GM18867 (cell line): ENCODE measurements at regions not wholly inside any gene's neighbourhood (a gene's known extent, or its start where the extent isn't known, plus 50 kb on each side); places are given as distances from the start of the nearest gene placed in this dataset.
"Not testable (repeated sequence)": the region's sequence is repeated elsewhere in the genome, so short reads cannot be mapped to it uniquely, and the experiment has no call there.

Source experiments
- ATAC-seq: cut with Tn5 transposase; IDR thresholded peaks from one replicate; pipeline ENCODE4 v1.9.1; 2021; ENCODE audit warnings: mild to moderate bottlenecking, moderate library complexity; ENCODE audit not compliant: unreplicated experiment

DNA sequence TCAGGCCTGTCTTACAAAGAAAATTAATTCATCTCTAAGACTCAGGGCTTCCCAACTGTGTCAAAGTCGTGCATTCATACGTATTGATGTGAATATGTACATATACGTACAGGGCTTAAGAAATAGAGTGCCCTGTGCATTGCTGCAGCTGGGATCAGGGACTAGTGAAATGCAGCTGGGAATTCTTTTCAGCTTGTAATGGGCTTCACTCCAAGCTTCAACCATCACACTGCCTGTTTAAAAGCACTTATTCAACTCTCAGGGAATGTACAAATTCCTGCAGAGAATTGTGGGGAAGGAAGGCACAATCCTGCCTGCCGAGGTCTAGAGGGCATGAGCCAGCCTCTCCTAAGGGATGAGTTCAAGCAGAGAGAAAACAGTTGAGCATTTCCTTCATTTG, 59.6 kb upstream of the MAN2A1 start:
- ATAC-seq: no peak

DNA sequence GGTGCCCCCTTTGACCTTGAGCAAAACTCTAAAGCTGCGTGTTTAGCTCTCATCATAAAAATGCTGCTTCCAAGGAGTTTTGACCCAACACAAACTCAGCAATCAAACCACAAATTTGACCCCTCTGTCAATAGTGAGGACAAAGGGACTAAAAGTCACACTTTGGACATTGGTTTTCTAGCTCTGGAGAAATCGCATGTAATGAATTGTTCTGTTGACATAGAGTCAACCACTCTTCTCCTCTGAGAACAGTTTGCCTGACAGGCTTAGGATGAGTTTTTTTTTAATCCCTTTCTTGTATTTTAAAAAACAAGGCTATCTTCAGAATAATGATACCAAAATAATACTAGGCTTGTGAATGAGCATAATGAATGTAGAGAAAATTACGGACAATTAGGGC, 61.1 kb upstream of the MAN2A1 start:
- no peak for ATAC-seq

DNA sequence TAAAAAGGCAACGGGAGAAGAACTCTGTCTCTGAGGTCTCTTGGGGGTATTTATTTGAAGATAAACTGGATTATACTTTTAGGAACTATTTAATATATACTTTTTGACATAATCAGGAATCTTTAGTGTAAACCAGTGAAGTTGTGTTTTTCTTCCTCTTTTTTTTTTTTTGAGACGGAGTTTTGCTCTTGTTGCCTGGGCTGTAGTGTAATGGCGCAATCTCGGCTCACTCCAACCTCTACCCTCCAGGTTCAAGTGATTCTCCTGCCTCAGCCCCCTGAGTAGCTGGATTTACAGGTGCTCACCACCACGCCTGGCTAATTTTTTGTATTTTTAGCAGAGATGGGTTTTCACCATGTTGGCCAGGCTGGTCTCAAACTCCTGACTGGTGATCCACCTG, 68.5 kb upstream of the MAN2A1 start:
- not testable (repeated sequence) for ATAC-seq

DNA sequence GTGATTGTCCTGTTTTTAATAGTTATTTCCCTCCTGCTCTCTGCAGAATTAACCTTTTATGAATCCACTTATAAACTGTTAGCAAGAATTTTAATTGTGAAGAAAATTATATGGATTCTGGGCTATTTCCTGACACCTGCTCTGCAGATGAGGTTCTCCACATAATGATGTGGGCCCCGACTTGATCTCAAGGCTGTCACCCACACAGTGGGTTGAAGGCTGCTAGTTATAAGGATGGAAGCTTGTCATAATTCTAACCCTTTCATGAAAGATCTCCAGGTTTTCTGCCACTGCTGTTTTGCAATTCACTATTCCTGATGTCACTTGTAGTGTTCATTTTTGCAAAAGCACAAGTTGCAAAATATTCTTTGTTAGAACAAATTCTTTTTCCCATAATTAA, 69.1 kb upstream of the MAN2A1 start:
- ATAC-seq: no peak

DNA sequence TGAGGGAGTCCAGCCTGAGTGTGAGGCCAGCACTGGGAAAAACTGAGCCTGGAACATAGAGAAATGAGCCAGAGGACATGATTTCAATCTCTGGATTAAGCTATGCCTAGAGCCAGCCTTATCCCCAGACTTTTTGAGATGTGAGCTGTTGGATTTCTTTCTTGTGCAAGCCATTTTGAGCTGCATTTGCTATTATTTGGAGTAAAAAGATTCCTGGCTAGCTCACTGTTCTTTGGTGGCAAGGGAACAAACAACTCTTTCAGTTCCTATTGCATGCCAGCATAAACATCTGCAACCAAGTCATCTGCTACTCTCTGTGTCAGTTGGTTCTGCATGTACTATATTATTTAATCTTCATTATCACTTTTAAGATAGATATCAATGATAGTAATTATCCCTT, 70.1 kb upstream of the MAN2A1 start:
- no peak for ATAC-seq

DNA sequence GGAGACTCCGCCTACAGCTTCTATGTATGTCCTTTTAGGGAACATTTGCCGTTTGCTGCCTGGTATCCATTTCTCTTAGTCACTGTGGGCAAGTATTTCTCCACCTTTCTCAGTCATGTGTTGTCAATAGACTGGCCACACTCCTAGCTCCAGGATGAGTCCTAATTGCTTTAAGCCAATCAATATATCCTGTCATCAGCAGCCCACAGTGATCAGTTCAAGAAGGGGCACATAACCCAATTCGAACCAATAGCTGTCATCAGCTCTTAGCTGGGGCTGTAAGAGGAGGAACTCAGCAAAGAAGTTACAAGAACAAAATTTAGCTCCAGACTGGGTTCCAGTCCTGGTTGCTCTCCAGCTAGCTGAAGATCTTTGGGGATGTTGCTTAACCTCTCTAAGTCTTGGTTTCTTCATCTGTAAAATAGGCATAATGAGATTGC, 70.7 kb upstream of the MAN2A1 start:
- no peak for ATAC-seq

DNA sequence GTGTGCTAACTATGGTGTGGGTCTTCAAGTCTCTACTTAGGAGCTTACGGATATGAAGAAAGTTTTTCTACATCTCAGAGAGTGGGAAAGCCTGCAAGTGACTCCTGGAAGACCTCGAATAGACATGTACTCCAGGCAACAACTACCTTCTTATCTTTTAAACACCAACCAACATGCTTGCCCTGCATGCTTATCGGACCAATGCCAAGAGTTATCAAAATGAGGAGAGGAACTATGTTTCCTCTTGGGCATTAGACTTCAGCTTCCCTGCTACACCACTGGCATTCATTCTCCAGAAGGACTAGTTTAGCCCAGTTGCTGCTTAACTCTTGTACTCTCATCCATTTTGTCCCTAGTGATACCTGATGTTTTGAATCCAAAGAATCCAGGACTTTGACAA, 74.7 kb upstream of the MAN2A1 start:
- ATAC-seq: no peak

DNA sequence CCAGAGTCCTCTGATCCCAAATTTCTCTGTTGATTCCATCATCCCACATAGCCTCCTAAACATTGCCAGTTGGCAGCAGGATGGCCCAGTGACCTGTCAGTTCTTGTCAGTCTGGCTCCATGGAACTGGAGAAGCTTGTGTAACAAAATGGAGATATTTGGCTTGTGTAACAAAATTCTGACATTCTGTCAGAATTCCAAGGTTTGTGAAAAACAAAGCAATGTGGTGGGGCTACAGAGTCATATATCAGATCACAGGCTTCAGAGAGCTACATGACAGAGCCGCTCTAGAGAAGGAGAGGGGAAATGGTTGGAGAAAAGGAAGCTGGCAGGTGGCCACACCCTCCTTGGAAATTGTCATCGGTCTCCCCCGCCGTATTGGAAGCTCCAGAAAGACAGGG, 75.4 kb upstream of the MAN2A1 start:
- no peak for ATAC-seq

DNA sequence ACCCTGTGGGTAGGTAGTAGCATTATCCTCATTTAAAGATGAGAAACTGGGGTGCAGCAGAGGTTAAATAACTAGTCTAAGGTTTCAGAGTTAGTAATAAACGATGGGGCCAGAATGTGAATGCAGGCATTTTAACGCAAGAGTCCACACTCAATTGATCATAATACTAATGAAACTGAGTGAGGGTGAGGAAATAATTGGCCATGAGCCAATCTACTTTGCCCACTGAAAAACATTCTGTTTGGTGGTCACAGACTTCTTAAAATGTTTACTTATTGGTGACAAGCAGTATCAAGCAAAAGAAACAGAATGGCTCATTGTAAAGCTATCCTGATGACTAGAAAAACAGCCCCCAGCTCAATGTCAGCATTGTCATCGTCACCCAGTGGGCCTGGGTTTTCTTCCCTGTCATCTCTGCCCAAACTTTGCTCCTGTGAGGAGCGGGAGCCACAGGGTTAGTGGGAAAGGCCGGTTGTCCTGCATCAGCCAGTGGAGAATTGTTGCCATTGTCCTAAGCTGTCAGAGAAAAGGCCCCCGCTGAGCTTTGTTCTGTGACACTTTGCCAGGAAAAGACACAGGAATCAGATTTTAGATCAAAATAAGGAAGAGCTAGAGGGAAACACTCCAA, 77.3 kb upstream of the MAN2A1 start:
- ATAC-seq: no peak

DNA sequence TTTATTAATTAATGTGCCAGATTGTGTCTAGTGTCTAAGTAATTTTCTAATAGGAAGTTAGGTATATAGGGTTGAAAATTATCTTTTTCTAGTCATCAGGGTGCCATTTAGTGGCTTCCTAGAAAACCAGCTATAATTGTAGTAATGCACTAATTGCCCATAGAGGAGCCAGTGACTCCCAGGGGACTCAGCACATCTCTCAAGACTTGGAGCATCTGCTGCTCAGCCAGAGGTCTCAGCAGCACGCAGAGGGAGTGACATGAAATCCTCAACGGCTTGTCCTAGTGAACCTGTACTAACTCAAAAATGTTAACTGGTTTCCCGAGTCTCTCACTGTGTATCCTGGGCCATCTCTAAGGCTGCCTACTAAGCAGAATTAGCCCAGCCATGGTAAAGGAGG, 78.2 kb upstream of the MAN2A1 start:
- no peak for ATAC-seq

DNA sequence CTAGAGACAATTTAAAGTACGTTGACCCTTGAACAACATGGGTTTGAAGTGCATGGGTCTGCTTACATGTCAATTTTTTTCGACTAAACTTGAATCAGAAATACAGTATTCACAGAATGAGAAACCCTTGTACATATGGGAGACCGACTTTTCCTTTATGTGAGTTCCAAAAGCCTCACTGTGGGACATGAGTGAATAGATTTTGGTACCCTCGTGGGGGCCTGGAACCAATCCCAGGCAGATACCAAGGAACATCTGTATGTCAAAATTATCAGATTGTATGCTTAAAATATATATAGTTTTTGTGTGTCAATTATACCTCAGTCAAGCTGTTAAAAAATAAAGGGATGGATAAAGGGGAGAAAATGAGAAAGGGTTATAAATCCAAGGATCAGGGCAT, 78.7 kb upstream of the MAN2A1 start:
- no peak for ATAC-seq

DNA sequence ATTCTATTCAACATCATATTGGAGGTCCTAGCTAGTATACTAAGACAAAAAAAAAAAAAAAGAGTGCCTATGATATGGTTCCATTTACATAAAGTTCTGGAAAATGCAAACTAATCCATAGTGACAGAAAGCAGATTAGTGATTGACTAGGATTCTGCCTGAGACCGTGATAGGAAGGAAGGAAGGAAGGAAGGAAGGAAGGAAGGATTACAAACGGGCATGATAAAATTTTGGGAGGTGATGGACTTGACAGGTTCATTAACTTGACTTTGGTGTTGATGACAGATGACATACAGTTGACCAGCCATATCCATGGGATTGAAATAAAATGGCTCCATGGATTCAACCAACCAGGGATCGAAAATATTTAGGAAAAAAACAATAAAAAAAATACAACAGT, 79.1 kb upstream of the MAN2A1 start:
- no peak for ATAC-seq

DNA sequence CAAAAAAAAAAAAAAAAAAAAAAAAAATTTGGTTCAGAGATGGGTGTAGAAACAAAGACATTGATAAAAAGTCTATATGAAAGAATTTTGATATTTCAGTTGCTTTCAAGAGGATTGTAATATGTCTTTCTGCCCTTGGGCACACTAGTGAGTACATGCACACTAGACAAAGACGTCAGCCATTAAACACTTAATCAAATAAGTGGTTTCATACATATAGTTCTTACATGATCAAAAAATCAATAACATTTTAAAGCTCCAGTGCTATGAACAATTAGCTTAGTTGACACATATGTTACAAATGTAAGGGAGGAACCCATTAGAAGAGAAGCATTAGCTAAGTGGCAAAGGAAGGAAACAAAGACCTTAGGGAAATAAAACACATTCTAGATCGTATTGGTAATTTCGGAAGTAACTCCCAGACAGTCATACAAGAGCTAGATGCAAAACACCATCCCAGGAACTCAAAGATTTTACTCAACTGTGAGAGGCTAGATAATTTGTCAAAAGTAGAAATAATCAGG, 84.5 kb upstream of the MAN2A1 start:
- no peak for ATAC-seq

DNA sequence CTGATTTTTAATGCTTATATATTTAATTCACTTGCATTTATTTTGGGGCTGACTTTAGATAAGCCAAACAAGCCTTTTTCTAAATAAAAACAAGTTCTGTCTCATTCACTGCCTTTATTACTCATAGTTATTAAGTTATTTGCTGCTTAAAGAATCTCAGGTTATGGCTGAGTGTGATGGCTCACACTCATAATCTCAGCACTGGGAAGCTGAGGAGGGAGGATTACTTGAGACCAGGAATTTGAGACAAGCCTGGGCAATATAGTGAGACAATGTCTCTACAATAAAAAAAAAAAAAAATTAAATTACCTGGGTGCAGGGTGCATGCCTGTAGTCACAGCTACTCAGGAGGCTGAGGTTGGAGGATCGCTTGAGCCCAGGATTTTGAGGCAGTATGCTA, 85.0 kb upstream of the MAN2A1 start:
- no peak for ATAC-seq

DNA sequence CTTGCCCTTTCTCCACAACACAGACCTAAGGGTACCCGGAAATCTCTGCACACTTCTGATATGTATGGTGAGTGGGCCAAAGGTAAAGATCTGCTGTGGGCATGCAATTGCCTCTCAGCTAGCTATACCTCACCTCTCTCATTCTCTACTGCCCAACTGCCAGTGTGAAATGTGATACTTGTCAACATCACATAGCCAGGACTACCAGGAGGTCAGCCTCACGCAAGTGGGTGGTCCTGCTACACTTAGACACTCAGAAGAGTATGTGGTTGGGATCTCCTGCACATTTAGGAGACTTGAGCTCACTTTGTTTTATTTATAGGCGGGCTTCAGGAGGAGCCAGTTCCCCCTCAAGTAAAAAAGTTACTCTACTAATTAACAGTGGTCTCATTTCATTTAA, 88.0 kb upstream of the MAN2A1 start:
- ATAC-seq: no peak

DNA sequence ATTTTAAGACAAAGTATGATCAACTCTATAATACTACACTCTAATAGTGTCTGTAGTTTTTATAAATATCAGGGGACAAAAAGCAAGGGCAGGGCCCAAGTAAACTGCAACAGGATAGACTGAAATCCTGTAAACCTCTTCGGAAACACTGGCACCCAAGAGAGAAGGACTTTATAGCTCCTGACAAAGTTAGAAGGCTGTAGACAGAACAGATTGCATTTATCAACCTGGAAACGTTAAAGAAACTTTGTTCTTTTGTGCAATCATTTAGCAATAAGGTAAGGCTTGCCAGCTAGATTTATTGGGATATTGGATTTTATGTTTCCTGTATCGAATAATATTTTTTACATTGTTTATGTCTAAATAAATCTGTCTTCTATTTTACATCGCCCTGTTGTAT, 91.8 kb upstream of the MAN2A1 start:
- ATAC-seq: no peak

DNA sequence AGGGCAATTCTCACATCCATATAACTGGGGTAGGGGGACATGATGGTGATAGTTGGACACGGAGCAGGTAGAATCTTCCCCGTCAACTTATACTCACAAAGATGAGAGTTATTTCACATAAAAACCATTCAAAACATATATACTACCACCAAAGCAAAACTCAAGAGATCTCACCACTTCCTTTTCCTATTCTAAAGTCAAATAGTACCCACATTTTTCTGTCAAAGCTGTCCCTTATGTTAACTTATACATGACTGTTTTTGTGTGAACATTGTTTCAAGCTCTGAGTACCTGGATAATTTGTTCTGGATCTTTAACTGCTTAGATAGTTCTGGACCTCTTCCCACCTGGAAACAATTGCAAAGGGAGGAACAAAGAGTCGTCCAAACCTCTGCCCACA, 95.5 kb upstream of the MAN2A1 start:
- no peak for ATAC-seq

DNA sequence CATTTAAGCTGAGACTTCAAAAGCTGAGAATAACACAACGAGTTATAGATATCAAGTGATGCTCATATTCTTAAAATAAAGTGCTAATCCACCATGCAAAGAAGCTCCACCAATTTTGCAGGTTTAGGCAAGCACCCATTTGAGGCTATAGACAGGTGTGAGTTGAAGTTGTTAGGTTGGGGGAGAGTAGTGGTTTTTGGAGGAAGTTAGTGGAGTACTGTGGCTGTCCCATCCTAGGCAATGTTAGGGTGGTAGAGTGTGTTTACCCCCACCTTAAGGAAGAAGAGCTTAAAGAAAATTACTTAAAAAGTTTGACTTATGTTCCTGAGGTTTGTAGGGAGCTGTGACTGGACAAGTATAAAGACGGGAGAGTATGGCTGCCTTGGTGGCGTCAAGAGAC, 98.9 kb upstream of the MAN2A1 start:
- no peak for ATAC-seq

DNA sequence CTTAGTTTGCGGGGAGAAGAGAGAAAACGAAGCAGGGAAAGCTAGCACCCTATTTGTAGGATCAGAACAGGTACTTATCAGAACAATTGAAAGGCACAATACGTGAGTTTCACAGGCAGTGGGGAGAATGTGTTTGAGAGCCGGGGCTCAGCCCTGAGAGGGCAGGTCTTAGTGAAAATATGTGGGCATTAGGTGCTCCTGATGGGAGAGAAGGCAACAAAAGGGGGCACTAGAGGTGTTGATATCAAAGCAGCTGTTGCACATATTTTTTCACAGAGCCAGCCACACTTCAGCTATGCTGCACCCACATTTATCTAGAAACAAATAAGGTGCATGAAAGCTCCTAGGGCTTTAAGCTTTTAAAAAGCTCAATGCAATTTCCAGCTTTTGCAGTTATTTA, 99.7 kb upstream of the MAN2A1 start:
- no peak for ATAC-seq

DNA sequence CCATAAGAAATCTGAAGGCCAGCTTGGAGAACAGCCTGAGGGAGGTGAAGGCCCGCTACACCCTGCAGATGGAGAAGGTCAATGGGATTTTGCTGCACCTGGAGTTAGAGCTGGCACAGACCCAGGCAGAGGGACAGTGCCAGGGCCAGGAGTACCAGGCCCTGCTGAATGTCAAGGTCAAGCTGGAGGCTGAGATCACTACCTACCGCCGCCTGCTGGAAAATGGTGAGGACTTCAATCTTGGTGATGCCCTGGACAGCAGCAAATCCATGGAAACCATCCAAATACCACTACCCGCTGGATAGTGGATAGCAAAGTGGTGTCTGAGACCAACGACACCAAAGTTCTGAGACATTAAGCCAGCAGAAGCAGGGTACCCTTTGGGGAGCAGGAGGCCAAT, 100.5 kb upstream of the MAN2A1 start:
- ATAC-seq: no peak

DNA sequence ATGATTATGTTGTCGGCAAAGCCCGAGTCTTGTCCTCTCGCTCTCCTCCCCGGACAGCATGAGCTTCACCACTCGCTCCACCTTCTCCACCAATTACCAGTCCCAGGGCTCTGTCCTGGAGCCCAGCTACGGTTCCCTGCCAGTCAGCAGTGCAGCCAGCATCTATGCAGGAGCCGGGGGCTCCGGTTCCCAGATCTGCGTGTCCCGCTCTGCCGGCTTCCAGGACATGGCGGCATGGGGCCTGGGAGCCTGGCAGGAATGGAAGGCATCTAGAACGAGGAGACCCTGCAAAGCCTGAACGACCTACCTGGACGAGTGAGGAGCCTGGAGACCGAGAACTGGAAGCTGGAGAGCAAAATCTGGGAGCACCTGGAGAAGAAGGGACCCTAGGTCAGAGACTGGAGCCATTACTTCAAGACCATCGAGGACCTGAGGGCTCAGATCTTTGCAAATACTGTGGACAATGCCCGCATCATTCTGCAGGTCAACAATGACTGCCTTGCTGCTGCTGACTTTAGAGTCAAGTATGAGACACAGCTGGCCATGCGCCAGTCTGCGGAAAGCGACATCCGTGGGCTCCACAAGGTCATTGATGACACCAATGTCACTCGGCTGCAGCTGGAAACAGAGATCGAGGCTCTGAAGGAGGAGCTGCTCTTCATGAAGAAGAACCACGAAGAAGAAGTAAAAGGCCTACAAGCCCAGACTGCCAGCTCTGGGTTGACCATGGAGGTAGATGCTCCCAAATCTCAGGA, 101.3 kb upstream of the MAN2A1 start:
- ATAC-seq: no peak

DNA sequence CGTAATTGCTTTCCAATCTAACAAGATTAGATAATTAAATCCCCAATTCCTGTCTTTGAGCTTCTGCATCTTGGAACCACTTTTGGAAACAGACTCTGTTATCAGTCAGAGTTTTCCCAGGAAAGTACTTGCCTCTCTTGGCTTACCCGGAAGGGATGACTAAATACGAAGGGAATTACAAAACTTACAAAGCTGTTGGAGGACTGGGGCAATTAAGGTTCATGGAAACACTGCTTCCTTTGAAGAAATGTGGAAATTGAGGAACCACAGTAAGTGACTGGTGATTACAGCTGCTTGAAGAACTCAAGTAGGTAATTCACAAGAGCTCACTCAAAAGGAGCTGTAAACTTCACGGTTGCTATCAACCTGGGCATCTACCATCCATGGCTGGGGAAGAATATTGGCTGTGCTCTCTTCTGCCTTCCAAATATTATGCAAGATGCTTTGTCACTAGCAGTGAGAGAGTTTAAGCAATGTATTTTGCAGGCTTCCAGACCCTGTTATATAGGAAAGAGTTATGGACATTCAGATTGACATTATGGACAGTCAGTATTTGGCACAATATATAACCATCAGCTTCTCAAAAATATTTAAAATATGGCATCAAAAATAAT, 104.6 kb upstream of the MAN2A1 start:
- no peak for ATAC-seq
